ENCODE measurements at regions not wholly inside any gene's neighbourhood (a gene's known extent, or its start where the extent isn't known, plus 50 kb on each side); places are given as distances from the start of the nearest gene placed in this dataset.

GRCh38 chr11:93945596-93945995 lies 75.6 kb upstream of the HEPHL1 start:
- TF ChIP-seq FOXM1 (IDR thresholded peaks at IDR 0.05; ENCODE audit: low read depth) = no peak
- TF ChIP-seq USF1 (IDR thresholded peaks at IDR 0.05; ENCODE audit: borderline replicate concordance, low read depth) = no peak
- TF ChIP-seq CTCF (IDR thresholded peaks at IDR 0.05) = no peak
- TF ChIP-seq MAX (IDR thresholded peaks at IDR 0.05; ENCODE audit: low read depth) = no peak
- no peak for TF ChIP-seq NRF1 (IDR thresholded peaks at IDR 0.05; ENCODE audit: low read depth, low read length)
